ENCODE measurements at regions not wholly inside any gene's neighbourhood (a gene's known extent, or its start where the extent isn't known, plus 50 kb on each side); places are given as distances from the start of the nearest gene placed in this dataset.

DNA sequence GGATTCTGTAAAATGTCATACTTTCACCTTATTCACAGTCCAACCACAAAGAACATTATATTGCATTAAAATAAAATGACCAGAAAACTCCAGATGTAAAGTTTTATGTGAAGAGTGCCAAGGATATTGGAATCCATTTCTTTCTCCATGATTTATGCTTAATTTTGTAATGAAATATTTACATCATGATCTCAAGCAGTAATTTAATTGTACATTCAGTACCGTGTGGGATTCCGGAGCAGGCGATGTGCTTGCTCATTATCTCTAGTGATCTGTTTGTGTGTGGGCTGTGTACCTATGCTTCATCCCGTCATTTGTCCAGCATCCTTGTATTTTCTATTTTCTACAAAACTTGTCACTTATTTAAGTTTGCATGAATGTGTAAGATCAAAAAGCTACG is 415.9 kb upstream of the SLC8A1 start:
- Histone ChIP-seq H3K36me3 (no peaks in the 10 kb centered on the region), H3K27me3 (no peaks in the 10 kb centered on the region), H3K27ac (no peak overlapping the region), H3K9me3 (no peaks in the 10 kb centered on the region), H3K4me3 (ENCODE audit: low read depth in 1 of 2, low read length in 1 of 2) (no peak overlapping the region), H3K4me1 (ENCODE audit: control insufficient read depth in 1 of 2, insufficient read depth in 1 of 2, low read depth in 1 of 2, low read length in 1 of 2) (no peaks in the 10 kb centered on the region)
- TF ChIP-seq, protein P1, sequence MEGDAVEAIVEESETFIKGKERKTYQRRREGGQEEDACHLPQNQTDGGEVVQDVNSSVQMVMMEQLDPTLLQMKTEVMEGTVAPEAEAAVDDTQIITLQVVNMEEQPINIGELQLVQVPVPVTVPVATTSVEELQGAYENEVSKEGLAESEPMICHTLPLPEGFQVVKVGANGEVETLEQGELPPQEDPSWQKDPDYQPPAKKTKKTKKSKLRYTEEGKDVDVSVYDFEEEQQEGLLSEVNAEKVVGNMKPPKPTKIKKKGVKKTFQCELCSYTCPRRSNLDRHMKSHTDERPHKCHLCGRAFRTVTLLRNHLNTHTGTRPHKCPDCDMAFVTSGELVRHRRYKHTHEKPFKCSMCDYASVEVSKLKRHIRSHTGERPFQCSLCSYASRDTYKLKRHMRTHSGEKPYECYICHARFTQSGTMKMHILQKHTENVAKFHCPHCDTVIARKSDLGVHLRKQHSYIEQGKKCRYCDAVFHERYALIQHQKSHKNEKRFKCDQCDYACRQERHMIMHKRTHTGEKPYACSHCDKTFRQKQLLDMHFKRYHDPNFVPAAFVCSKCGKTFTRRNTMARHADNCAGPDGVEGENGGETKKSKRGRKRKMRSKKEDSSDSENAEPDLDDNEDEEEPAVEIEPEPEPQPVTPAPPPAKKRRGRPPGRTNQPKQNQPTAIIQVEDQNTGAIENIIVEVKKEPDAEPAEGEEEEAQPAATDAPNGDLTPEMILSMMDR (IDR thresholded peaks at IDR 0.05) = no peak

- TF ChIP-seq, protein P1 (IDR thresholded peaks at IDR 0.05) = no peak
- H3K27me3 ChIP-seq = no peaks in the 10 kb centered on the region
- H3K4me1 ChIP-seq (ENCODE audit: control insufficient read depth in 1 of 2, insufficient read depth in 1 of 2, low read depth in 1 of 2, low read length in 1 of 2) = no peaks in the 10 kb centered on the region
- H3K27ac ChIP-seq = no peak overlapping the region
- H3K4me3 ChIP-seq (ENCODE audit: low read depth in 1 of 2, low read length in 1 of 2) = no peak overlapping the region
- no peaks in the 10 kb centered on the region for H3K9me3 ChIP-seq
- no peaks in the 10 kb centered on the region for H3K36me3 ChIP-seq
Observed at GRCh38 chr2:40872580-40872979, 420.7 kb upstream of the SLC8A1 start.

GRCh38 chr2:40874380-40874779 is 422.5 kb upstream of the SLC8A1 start:
- TF ChIP-seq, protein P1 (IDR thresholded peaks at IDR 0.05) = no peak
- no peaks in the 10 kb centered on the region for H3K9me3 ChIP-seq
- H3K36me3 ChIP-seq = no peaks in the 10 kb centered on the region
- no peak overlapping the region for H3K27ac ChIP-seq
- H3K4me3 ChIP-seq (ENCODE audit: low read depth in 1 of 2, low read length in 1 of 2) = no peak overlapping the region
- H3K27me3 ChIP-seq = no peaks in the 10 kb centered on the region
- no peaks in the 10 kb centered on the region for H3K4me1 ChIP-seq (ENCODE audit: control insufficient read depth in 1 of 2, insufficient read depth in 1 of 2, low read depth in 1 of 2, low read length in 1 of 2)

DNA sequence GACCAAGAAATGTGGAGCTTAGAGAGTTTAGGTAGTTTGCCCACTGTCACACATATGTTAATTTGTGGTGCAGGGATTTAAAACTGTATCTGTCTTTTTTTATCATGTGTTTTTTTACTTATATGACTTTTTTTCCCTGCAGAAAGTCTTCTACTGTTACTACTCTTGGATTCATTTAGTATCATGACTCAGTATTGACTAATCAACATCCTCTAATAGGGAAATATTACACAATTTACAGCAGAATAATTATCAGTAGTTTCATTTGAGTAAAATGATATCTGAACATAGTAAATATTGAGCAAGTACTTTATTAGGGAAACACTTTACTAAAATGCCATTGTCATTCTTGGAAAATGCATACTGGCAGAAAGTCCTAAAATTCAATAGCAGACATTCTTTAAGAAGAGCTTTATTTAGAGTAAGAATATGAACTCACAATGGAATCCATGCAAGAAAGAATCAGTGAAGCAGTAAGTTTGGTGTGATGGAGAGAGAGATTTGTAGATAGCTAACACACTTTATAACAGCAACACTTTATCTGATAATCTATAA is 425.9 kb upstream of the SLC8A1 start:
- no peak overlapping the region for H3K27ac ChIP-seq
- no peaks in the 10 kb centered on the region for H3K9me3 ChIP-seq
- no peaks in the 10 kb centered on the region for H3K27me3 ChIP-seq
- no peaks in the 10 kb centered on the region for H3K4me1 ChIP-seq (ENCODE audit: control insufficient read depth in 1 of 2, insufficient read depth in 1 of 2, low read depth in 1 of 2, low read length in 1 of 2)
- no peak overlapping the region for H3K4me3 ChIP-seq (ENCODE audit: low read depth in 1 of 2, low read length in 1 of 2)
- TF ChIP-seq, protein P1 (IDR thresholded peaks at IDR 0.05) = no peak
- no peaks in the 10 kb centered on the region for H3K36me3 ChIP-seq

- Histone ChIP-seq H3K4me1 (ENCODE audit: control insufficient read depth in 1 of 2, insufficient read depth in 1 of 2, low read depth in 1 of 2, low read length in 1 of 2) (no peaks in the 10 kb centered on the region), H3K27me3 (no peaks in the 10 kb centered on the region)
- TF ChIP-seq, protein P1 (IDR thresholded peaks at IDR 0.05) = no peak
Observed at GRCh38 chr2:40879305-40879704, 427.4 kb upstream of the SLC8A1 start.

GRCh38 chr2:40886100-40886499 is 434.2 kb upstream of the SLC8A1 start:
- TF ChIP-seq, protein P1 (IDR thresholded peaks at IDR 0.05) = no peak
- no peaks in the 10 kb centered on the region for H3K4me1 ChIP-seq (ENCODE audit: control insufficient read depth in 1 of 2, insufficient read depth in 1 of 2, low read depth in 1 of 2, low read length in 1 of 2)
- H3K27me3 ChIP-seq = no peaks in the 10 kb centered on the region
- no peaks in the 10 kb centered on the region for H3K9me3 ChIP-seq
- H3K4me3 ChIP-seq (ENCODE audit: low read depth in 1 of 2, low read length in 1 of 2) = no peak overlapping the region
- H3K36me3 ChIP-seq = no peaks in the 10 kb centered on the region
- no peak overlapping the region for H3K27ac ChIP-seq

More at GRCh38 chr2:40879305-40879704, 427.4 kb upstream of the SLC8A1 start:
- H3K27ac ChIP-seq = no peak overlapping the region
- H3K4me3 ChIP-seq (ENCODE audit: low read depth in 1 of 2, low read length in 1 of 2) = no peak overlapping the region
- H3K36me3 ChIP-seq = no peaks in the 10 kb centered on the region
- H3K9me3 ChIP-seq = no peaks in the 10 kb centered on the region
